ENCODE measurements at regions not wholly inside any gene's neighbourhood (a gene's known extent, or its start where the extent isn't known, plus 50 kb on each side); places are given as distances from the start of the nearest gene placed in this dataset.

DNA sequence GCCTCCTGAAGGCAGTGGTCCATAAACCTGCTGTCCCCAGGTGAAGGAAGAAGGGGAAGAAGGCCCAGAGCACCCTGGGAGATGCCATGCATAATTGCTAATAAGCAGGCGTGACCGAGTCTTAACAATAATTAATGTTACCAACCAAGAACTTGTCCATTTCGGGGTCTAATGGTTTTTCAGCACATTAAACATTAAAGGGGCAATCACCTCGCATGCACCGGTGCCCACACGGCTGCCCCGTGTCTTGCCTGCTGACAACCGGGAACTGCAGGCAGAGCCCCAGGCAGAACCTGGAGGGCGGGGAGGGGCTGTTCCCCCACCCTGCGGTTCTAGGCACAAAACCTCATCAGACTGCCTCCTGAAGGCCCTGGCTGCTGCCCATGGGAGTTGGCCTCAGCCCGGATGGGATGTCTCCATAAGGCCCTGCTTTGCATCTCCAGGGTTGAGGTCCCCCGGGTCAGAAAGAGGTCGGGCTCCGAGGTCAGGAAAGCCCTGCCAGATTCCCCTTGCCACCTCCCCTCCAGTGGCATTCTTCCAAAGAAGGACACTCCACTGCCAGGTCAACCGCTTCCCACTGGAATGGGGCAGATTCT, 169.0 kb downstream of the BUD13 start:
- in situ Hi-C loops (cut with HindIII; ENCODE audit: low sequenced_read_pairs) = no loop called here

- in situ Hi-C loops (cut with HindIII; ENCODE audit: low sequenced_read_pairs) = no loop called here
Measured at GRCh38 chr11:116602637-116602942, 170.2 kb downstream of the BUD13 start.

DNA sequence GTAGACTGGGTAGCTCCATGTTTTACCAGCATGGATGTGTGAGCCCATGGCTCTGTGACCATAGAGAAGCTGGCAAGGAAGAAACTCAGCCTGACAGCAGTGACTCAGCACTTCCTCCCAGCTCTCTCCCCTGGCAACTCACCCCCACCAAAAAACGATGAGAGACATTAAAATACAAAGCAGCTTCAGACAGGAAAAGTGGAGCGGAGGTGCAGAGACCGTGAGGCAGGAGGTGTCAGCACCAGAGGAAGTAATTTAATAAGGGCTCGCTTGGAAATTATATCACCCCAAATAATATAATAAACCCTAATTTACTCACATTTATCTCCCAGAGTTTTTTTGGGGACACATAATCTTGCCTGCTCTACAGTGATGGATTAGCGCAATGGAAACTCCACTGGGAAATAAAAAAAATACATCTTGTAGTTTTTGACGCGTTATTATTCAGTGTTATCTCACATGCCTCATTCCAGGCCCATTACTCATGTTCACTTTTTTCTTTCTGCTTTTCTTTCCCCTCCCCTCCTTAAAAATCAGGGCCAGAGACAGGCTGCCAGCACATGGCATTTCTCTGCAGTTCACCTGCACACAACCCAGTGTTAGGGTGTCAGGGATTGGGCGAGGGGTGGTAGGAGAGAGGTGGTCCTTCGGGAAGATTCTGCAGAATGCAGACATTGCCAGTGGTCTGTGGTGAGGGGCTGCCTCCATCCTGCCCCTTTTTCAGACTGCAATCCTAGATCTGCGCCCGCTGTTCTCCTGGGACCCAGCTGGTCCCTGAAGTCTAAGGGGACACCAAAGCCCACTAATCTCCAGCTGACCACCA, 170.8 kb downstream of the BUD13 start:
- in situ Hi-C loops (cut with HindIII; ENCODE audit: low sequenced_read_pairs) = no loop called here

DNA sequence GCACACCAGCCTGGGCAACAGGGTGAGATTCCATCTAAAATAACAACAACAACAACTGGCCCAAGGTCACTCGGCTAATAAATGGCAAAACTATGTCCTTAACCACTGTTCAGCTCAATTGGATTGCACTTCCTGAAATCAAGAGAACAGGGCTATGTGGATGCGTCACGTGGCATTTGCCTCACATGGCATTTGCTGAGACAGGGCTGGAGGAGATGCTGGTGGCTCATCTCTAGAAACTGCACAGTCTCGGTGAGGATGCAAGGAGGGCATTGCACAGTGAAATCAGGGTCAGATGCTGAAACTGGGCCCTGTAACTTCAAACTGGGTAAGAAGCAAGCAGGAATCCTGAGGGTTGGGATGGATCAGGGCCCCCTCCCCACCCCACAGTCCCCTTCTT, 171.9 kb downstream of the BUD13 start:
- in situ Hi-C loops (cut with HindIII; ENCODE audit: low sequenced_read_pairs) = no loop called here

DNA sequence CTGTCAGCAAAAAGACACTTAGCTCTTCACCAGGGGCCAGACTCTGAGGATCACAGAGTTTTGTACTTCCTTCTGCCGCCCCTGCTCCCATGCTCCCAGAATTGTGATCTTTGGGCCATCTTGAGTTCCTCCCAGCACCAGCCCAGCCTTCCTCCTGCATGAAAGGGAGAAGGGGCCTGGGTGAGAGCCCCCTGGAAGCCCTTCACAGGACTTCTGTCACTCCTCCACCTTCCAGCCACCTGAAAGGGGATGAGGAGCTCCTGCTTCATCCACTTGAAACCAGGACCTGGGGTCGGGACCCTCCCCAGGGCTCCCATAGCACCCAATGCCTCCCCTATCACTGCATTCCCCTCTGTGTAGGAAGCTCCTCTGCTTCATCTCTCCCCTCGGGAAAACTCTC, 174.2 kb downstream of the BUD13 start:
- in situ Hi-C loops (cut with HindIII; ENCODE audit: low sequenced_read_pairs) = no loop called here

GRCh38 chr11:116598036-116598435, 174.8 kb downstream of the BUD13 start:
- in situ Hi-C loops (cut with HindIII; ENCODE audit: low sequenced_read_pairs) = no loop called here

GRCh38 chr11:116596346-116597260, 176.2 kb downstream of the BUD13 start:
- in situ Hi-C loops (cut with HindIII; ENCODE audit: low sequenced_read_pairs) = no loop called here

- in situ Hi-C loops (cut with HindIII; ENCODE audit: low sequenced_read_pairs) = no loop called here
Measured at GRCh38 chr11:116595305-116595880, 177.4 kb downstream of the BUD13 start.

- in situ Hi-C loops (cut with HindIII; ENCODE audit: low sequenced_read_pairs) = no loop called here
Measured at GRCh38 chr11:116590844-116591570, 181.8 kb downstream of the BUD13 start.

DNA sequence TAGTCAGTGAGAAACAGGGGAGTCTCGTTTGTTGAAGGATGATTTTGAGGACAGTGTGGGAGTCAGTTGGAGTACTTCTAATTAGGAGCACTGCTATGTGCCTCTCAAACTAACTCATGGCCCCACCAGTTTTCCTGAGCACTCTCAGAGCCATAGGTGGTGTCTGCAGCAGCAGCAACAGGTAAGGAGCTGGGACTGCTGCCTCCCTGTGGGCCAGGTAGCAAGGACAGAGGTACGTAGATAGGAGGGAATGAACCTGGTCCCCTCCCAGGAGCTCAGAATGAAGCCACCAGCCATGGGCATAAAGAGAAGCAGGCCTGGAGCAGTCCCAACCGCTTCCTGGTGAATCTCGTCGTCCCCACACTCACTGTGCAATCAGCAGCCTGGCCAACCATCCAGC, 183.4 kb downstream of the BUD13 start:
- in situ Hi-C loops (cut with HindIII; ENCODE audit: low sequenced_read_pairs) = no loop called here

DNA sequence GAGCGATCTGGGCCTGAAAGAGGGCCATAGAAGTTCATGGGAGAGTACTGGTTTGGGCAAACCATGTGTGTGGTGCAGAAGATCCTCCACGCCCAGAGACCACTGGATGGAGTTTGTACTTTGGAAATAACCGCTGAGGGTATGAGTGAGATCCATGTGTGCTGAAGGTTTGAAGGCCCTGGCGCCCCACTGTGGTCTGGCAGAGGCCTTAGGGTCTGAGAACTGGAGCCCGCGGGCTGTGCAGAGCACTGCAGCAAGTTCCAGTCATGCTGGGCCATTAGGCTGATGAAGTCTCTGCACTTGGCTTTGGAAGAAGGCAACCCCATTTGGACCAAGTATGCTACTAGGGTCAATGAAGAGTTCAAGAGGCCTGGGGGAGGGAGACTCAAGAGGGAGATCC, 186.4 kb downstream of the BUD13 start:
- in situ Hi-C loops (cut with HindIII; ENCODE audit: low sequenced_read_pairs) = no loop called here

- in situ Hi-C loops (cut with HindIII; ENCODE audit: low sequenced_read_pairs) = no loop called here
Measured at GRCh38 chr11:116582571-116582970, 190.2 kb downstream of the BUD13 start.

DNA sequence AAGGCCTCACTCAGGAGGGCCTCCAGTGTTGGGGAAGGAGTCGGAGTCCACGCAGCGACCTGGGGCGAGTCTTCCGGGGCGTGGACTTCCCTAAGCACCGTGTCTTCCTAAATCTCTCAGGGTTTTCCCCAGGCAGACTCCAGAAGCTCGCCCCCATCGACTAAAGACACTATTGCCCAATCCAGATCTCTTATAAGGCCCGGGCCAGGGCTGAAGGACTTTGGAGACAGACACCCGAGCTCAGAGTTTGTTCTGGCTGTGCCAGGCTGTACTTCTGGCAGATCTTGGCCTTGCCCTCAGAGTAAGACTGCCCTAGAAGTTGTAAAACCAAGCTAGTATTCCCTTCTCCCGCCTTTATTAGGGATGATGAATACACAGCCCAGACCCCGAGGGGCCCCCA, 191.4 kb downstream of the BUD13 start:
- in situ Hi-C loops (cut with HindIII; ENCODE audit: low sequenced_read_pairs) = no loop called here

- in situ Hi-C loops (cut with HindIII; ENCODE audit: low sequenced_read_pairs) = no loop called here
Measured at GRCh38 chr11:116580799-116581198, 192.0 kb downstream of the BUD13 start.

DNA sequence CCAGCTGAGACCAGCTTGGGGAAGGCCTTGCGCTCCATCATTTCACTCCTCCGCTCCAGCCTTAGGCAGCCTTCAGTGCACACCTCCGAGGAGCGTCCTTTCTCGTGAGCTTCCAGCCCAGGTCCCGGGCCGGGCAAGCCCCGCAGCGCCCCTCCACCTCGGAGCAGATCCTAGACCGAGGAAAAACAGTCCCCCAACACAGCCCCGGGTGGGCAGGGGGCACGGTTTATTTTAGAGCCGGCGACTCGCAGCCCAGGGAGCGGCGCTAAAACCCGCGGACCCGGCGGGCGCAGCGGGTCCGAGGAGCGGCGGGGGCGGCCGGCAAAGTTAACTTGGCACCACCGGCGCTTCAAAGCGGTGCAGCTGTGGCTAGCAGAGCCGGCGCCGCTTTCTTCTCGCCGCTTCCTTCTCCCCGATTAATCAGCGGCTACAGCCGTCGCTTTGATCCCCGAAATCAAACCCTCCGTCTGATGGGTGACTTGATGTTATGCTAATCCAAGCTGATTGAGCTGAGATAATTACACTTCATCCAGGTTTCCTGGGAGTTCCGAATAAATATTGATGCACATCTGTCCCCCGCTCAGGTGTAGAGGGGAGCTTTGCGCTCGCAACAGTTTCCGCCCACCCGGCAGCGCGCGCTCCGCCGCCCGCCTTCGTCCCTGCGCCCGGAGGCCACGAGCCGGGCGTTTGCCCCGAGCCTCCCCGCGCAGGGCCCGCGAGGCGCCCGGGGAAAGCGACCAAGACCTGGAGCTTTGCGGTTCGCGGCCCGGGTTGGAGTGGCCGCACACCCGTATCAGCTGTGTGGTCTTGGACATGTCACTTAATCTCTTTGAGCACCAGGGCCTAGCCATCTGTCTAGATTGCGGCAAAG, 192.7 kb downstream of the BUD13 start:
- in situ Hi-C loops (cut with HindIII; ENCODE audit: low sequenced_read_pairs) = no loop called here

DNA sequence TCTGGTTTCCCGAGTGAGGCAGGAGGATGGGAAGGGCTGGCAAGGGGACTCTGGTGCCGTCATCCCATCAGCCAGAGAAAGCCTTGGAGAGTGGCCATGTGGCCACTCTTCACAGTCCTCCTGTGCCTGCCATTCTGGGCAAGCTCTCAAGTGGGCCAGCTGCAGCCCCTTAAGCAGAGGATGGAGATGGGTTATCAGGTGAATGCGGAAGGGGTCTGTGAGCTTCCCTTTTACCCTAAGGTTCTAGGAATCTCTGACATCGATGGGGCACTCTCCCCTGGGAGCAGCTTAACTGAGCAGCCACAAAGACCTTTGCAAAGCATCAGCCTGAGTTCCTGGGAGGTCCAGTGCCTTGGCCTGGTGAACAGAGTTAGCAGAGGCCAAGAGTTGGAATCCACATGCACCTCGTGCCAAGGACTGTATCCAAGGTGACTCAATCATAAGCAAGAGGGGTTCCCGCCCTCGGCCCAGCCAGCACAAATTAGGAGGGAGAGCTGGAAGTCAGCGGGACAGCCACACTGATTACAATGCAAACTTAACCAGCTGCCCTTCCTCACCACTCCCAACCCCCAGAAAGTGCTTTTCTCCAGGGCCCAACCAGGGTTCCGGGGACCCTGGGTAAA, 193.6 kb downstream of the BUD13 start:
- in situ Hi-C loops (cut with HindIII; ENCODE audit: low sequenced_read_pairs) = no loop called here

DNA sequence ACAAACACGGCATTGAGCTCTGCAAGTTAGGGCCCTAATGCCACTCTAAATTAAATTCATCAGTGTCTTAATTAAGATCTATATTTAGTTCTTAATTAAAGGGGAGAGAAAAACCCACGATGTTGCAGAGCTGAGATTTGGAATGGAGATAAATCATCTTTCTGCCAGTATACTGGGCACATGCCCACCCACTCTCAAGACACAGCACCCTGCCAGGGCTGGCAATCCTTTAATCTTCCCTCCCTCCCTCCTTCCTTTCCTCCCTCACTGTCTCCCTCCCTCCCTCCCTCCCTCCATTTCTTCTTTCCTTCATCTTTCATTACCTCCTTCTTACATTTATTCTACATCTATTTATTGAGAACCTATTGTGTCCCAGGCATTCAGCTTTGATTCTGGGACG, 194.8 kb downstream of the BUD13 start:
- in situ Hi-C loops (cut with HindIII; ENCODE audit: low sequenced_read_pairs) = no loop called here

DNA sequence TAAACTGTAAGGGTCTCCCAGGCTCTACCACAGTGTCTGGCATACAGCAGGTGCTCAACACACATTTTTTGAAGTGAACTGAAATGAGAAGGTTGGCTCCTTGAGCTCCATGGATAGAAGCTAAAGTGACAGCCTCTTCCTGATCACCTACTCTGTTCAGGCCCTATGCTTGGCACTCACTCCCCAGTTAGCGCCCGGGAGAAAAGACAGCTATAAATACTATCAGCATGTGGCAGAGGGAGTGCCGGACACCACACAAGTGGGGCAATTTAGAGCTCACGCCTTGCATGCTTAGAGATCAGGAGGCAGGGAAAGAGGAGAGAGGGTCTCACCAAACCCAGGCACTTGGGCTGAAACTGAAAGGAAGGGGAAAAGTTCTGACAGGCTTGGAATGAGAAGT, 195.5 kb downstream of the BUD13 start:
- in situ Hi-C loops (cut with HindIII; ENCODE audit: low sequenced_read_pairs) = no loop called here

- in situ Hi-C loops (cut with HindIII; ENCODE audit: low sequenced_read_pairs) = no loop called here
Measured at GRCh38 chr11:116576526-116576925, 196.3 kb downstream of the BUD13 start.

Data from endothelial cell of hepatic sinusoid (primary cell).